ENCODE measurements at regions not wholly inside any gene's neighbourhood (a gene's known extent, or its start where the extent isn't known, plus 50 kb on each side); places are given as distances from the start of the nearest gene placed in this dataset.

GRCh38 chr10:44023517-44023916, 361.4 kb downstream of the CXCL12 start:
- no peak for TF ChIP-seq CTCF (IDR thresholded peaks at IDR 0.05; ENCODE audit: low read depth, low read length, missing input control)
- no peak for TF ChIP-seq EGR1 (IDR thresholded peaks at IDR 0.05; ENCODE audit: low read depth in 2 of 2)
- no peak for TF ChIP-seq GABPA (IDR thresholded peaks at IDR 0.05 in 1 of 2, conservative IDR thresholded peaks at IDR 0.05 in 1 of 2)
- TF ChIP-seq, protein P1, sequence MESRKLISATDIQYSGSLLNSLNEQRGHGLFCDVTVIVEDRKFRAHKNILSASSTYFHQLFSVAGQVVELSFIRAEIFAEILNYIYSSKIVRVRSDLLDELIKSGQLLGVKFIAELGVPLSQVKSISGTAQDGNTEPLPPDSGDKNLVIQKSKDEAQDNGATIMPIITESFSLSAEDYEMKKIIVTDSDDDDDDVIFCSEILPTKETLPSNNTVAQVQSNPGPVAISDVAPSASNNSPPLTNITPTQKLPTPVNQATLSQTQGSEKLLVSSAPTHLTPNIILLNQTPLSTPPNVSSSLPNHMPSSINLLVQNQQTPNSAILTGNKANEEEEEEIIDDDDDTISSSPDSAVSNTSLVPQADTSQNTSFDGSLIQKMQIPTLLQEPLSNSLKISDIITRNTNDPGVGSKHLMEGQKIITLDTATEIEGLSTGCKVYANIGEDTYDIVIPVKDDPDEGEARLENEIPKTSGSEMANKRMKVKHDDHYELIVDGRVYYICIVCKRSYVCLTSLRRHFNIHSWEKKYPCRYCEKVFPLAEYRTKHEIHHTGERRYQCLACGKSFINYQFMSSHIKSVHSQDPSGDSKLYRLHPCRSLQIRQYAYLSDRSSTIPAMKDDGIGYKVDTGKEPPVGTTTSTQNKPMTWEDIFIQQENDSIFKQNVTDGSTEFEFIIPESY (IDR thresholded peaks at IDR 0.05): no peak
- TF ChIP-seq TAF1 (conservative IDR thresholded peaks at IDR 0.05): no peak
- TF ChIP-seq RAD21 (IDR thresholded peaks at IDR 0.05): no peak
- TF ChIP-seq MAX (IDR thresholded peaks at IDR 0.05): no peak
- TF ChIP-seq, protein P2, sequence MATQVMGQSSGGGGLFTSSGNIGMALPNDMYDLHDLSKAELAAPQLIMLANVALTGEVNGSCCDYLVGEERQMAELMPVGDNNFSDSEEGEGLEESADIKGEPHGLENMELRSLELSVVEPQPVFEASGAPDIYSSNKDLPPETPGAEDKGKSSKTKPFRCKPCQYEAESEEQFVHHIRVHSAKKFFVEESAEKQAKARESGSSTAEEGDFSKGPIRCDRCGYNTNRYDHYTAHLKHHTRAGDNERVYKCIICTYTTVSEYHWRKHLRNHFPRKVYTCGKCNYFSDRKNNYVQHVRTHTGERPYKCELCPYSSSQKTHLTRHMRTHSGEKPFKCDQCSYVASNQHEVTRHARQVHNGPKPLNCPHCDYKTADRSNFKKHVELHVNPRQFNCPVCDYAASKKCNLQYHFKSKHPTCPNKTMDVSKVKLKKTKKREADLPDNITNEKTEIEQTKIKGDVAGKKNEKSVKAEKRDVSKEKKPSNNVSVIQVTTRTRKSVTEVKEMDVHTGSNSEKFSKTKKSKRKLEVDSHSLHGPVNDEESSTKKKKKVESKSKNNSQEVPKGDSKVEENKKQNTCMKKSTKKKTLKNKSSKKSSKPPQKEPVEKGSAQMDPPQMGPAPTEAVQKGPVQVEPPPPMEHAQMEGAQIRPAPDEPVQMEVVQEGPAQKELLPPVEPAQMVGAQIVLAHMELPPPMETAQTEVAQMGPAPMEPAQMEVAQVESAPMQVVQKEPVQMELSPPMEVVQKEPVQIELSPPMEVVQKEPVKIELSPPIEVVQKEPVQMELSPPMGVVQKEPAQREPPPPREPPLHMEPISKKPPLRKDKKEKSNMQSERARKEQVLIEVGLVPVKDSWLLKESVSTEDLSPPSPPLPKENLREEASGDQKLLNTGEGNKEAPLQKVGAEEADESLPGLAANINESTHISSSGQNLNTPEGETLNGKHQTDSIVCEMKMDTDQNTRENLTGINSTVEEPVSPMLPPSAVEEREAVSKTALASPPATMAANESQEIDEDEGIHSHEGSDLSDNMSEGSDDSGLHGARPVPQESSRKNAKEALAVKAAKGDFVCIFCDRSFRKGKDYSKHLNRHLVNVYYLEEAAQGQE (IDR thresholded peaks at IDR 0.05): no peak
- TF ChIP-seq SP1 (IDR thresholded peaks at IDR 0.05): no peak
- no peak for TF ChIP-seq JUND (IDR thresholded peaks at IDR 0.05)
- TF ChIP-seq YY1 (IDR thresholded peaks at IDR 0.05): no peak
- TF ChIP-seq ATF3 (IDR thresholded peaks at IDR 0.05): no peak

All from liver (tissue), 3 donors.